IMR-90 (cell line): ENCODE measurements at regions not wholly inside any gene's neighbourhood (a gene's known extent, or its start where the extent isn't known, plus 50 kb on each side); places are given as distances from the start of the nearest gene placed in this dataset.

ENCODE experiments used
- ATAC-seq: fragments of 200-7000 bp; cut with Tn5 transposase; 2 replicates; pipeline ENCODE4 v1.9.1; 2020; ENCODE audit warnings: low read depth, mild to moderate bottlenecking, moderate library complexity
- BruUV-seq: library from RNA; stranded (reverse); fragments of 400-500 nt; replicated peaks from 2 replicates; lab custom pipeline; 2021; lab: Mats Ljungman, UMichigan
- CTCF ChIA-PET: fragments of 300-600 bp; formaldehyde crosslinking; extraction: SDS; loops from one replicate; lab custom pipeline; 2021; ENCODE audit warnings: antibody characterized with exemption; lab: Yijun Ruan, JAX
- POLR2A ChIA-PET: fragments of 300-600 bp; sonication (Branson Sonifier 250); formaldehyde crosslinking; loops from one replicate; lab custom pipeline; 2022; ENCODE audit warnings: antibody characterized with exemption; ENCODE audit not compliant: unreplicated experiment; lab: Charles Lee
- DNase-seq: peaks from one replicate; pipeline ENCODE4 v3.0.0; 2013
- H2AFZ ChIP-seq: replicated peaks from 2 replicates; pipeline ENCODE3; 2013; ENCODE audit warnings: low read length, mild to moderate bottlenecking; ENCODE audit not compliant: poor library complexity
- H2AK5ac ChIP-seq: 2 replicates; pipeline ENCODE4 v1.6.1; 2013; ENCODE audit warnings: low read depth, low read length, inconsistent platforms
- H2AK9ac ChIP-seq: replicated peaks from 2 replicates; pipeline ENCODE3; 2013; ENCODE audit warnings: mild to moderate bottlenecking, low read depth, low read length, moderate library complexity; ENCODE audit not compliant: poor library complexity
- H2BK120ac ChIP-seq: 2 replicates; pipeline ENCODE4 v1.6.1; 2013; ENCODE audit warnings: low read depth, low read length, inconsistent platforms
- H2BK15ac ChIP-seq: 3 replicates; pipeline ENCODE4 v1.6.1; 2013; ENCODE audit warnings: low read depth, low read length, inconsistent platforms
- H2BK20ac ChIP-seq: 2 replicates; pipeline ENCODE4 v1.6.1; 2013; ENCODE audit warnings: low read depth, mild to moderate bottlenecking, inconsistent platforms, low read length, moderate library complexity
- H2BK5ac ChIP-seq: 2 replicates; pipeline ENCODE4 v1.6.1; 2013; ENCODE audit warnings: mild to moderate bottlenecking, low read depth, low read length, inconsistent platforms; ENCODE audit not compliant: poor library complexity, severe bottlenecking
- H3K14ac ChIP-seq: replicated peaks from 2 replicates; pipeline ENCODE4 v1.6.1; 2013; ENCODE audit warnings: low read depth, low read length, inconsistent platforms
- H3K18ac ChIP-seq: 2 replicates; pipeline ENCODE4 v1.6.1; 2013; ENCODE audit warnings: low read depth, low read length, control low read depth
- H3K23ac ChIP-seq: 2 replicates; pipeline ENCODE4 v1.6.1; 2013; ENCODE audit warnings: low read depth, low read length, inconsistent platforms
- H3K27ac ChIP-seq: 2 replicates; pipeline ENCODE4 v1.5.1; 2013; ENCODE audit warnings: mild to moderate bottlenecking, control low read depth, low read length; ENCODE audit not compliant: insufficient read depth
- H3K27me3 ChIP-seq: 2 replicates; pipeline ENCODE4 v1.6.1; 2013; ENCODE audit warnings: low read length; ENCODE audit not compliant: control insufficient read depth, insufficient read depth
- H3K36me3 ChIP-seq: 2 replicates; pipeline ENCODE4 v1.6.1; 2013; ENCODE audit warnings: low read length, mixed read lengths; ENCODE audit not compliant: control insufficient read depth, insufficient read depth
- H3K4ac ChIP-seq: 2 replicates; pipeline ENCODE4 v1.6.1; 2013; ENCODE audit warnings: low read depth, low read length, inconsistent platforms
- H3K4me1 ChIP-seq: 2 replicates; pipeline ENCODE4 v1.6.1; 2013; ENCODE audit warnings: low read length, mixed read lengths; ENCODE audit not compliant: control insufficient read depth, insufficient read depth
- H3K4me2 ChIP-seq: 2 replicates; pipeline ENCODE4 v1.6.1; 2013; ENCODE audit warnings: low read depth, mild to moderate bottlenecking, control low read depth, low read length, moderate library complexity
- H3K4me3 ChIP-seq: 2 replicates; pipeline ENCODE4 v1.5.1; 2013; ENCODE audit warnings: low read depth, mild to moderate bottlenecking, control low read depth, low read length, moderate library complexity; ENCODE audit not compliant: insufficient read depth
- H3K56ac ChIP-seq: 2 replicates; pipeline ENCODE4 v1.6.1; 2013; ENCODE audit warnings: low read length, inconsistent platforms; ENCODE audit not compliant: insufficient read depth; ENCODE audit errors: extremely low read depth
- H3K79me1 ChIP-seq, 2 experiments: 2 replicates each; pipeline ENCODE4 v1.6.1; 2013; ENCODE audit warnings: low read length in 2 of 2, inconsistent platforms in 1 of 2, low read depth in 1 of 2
- H3K9ac ChIP-seq: 2 replicates; pipeline ENCODE4 v1.6.1; 2013; ENCODE audit warnings: low read depth, low read length, control low read depth
- H3K9me1 ChIP-seq: 2 replicates; pipeline ENCODE4 v1.6.1; 2013; ENCODE audit warnings: low read length, inconsistent platforms; ENCODE audit not compliant: insufficient read depth
- H3K9me3 ChIP-seq: 2 replicates; pipeline ENCODE4 v1.6.1; 2013; ENCODE audit warnings: low read length; ENCODE audit not compliant: control insufficient read depth, insufficient read depth
- H4K20me1 ChIP-seq: 2 replicates; pipeline ENCODE4 v1.6.1; 2013; ENCODE audit warnings: low read length, inconsistent platforms; ENCODE audit not compliant: insufficient read depth
- H4K5ac ChIP-seq: 2 replicates; pipeline ENCODE4 v1.6.1; 2013; ENCODE audit warnings: mild to moderate bottlenecking, low read depth, low read length, control low read depth
- H4K8ac ChIP-seq, 2 experiments: 2 replicates each; pipeline ENCODE4 v1.6.1; 2013; ENCODE audit warnings: low read depth in 2 of 2, low read length in 2 of 2, control low read depth in 1 of 2, inconsistent platforms in 1 of 2
- H4K91ac ChIP-seq: 2 replicates; pipeline ENCODE4 v1.6.1; 2013; ENCODE audit warnings: low read depth, low read length, inconsistent platforms; ENCODE audit not compliant: insufficient read depth
- BHLHE40 ChIP-seq: fragments of 150-350 bp; IDR thresholded peaks from 2 replicates; pipeline ENCODE4 v1.6.1; 2016; ENCODE audit warnings: mild to moderate bottlenecking, low read depth, low read length
- CEBPB ChIP-seq: IDR thresholded peaks from 2 replicates; pipeline ENCODE4 v1.6.1; 2012; ENCODE audit warnings: low read depth, low read length, improper control_type of control experiment
- FOS ChIP-seq: fragments of 150-350 bp; IDR thresholded peaks from 2 replicates; pipeline ENCODE4 v1.6.1; 2016; ENCODE audit warnings: low read depth, low read length
- MAFK ChIP-seq: IDR thresholded peaks from 2 replicates; pipeline ENCODE4 v1.6.1; 2012; ENCODE audit warnings: low read depth, low read length, improper control_type of control experiment
- MAZ ChIP-seq: IDR thresholded peaks from 2 replicates; pipeline ENCODE4 v1.6.1; 2012; ENCODE audit warnings: low read depth, mild to moderate bottlenecking, low read length, improper control_type of control experiment, moderate library complexity, borderline replicate concordance
- NFE2L2 ChIP-seq: fragments of 150-350 bp; IDR thresholded peaks from 2 replicates; pipeline ENCODE4 v1.6.1; 2016; ENCODE audit warnings: low read depth, mild to moderate bottlenecking, low read length
- POLR2A ChIP-seq: IDR thresholded peaks from 2 replicates; pipeline ENCODE4 v1.6.1; 2012; ENCODE audit warnings: mild to moderate bottlenecking, low read depth, low read length
- RAD21 ChIP-seq: IDR thresholded peaks from 2 replicates; pipeline ENCODE4 v1.6.1; 2012; ENCODE audit warnings: low read length, improper control_type of control experiment
- RCOR1 ChIP-seq: IDR thresholded peaks from 2 replicates; pipeline ENCODE4 v1.6.1; 2012; ENCODE audit warnings: mild to moderate bottlenecking, low read length, improper control_type of control experiment; ENCODE audit not compliant: insufficient replicate concordance
- SMC3 ChIP-seq: fragments of 150-350 bp; IDR thresholded peaks from 2 replicates; pipeline ENCODE4 v1.6.1; 2016; ENCODE audit warnings: low read depth, mild to moderate bottlenecking, antibody characterized with exemption, low read length, moderate library complexity
- WGBS, 2 experiments: methylation state at CpG; one replicate each; pipeline versions ENCODE4 v1.1.5 to v1.1.7; 2013; ENCODE audit warnings: missing lambda C conversion rate in 2 of 2; ENCODE audit not compliant: insufficient read length in 1 of 2; ENCODE audit errors: extremely low coverage in 2 of 2; 5-methylcytosine and 5-hydroxymethylcytosine counted together
- dilution Hi-C: fragments of 300-500 bp; cut with HindIII; formaldehyde crosslinking; loops from one replicate; pipeline ENCODE4 v1.14.3; 2018; ENCODE audit warnings: low sequenced_read_pairs; ENCODE audit not compliant: unreplicated experiment
- in situ Hi-C: fragments of 300-500 bp; cut with MboI; formaldehyde crosslinking; loops from 3 replicates; pipeline ENCODE4 v1.14.3; 2019; ENCODE audit warnings: low sequenced_read_pairs, inconsistent platforms, mixed read lengths
- intact Hi-C: fragments of 100-400 bp; cut with micrococcal nuclease; formaldehyde crosslinking; loops from 2 replicates; pipeline ENCODE4 v1.10.0; 2022
- TF ChIP-seq, protein P1 (sequence below): conservative IDR thresholded peaks from 2 replicates; pipeline ENCODE4 v1.5.1; 2012; ENCODE audit warnings: mild to moderate bottlenecking, low read depth, low read length, improper control_type of control experiment

GRCh38 chr7:41415471-41416207, 287.3 kb downstream of the INHBA start:
- H3K18ac ChIP-seq: no peak overlapping the region
- no peak overlapping the region for H3K14ac ChIP-seq
- dilution Hi-C loops (no loop called here), intact Hi-C loops (no loop called here), in situ Hi-C loops (no loop called here)
- ChIA-PET POLR2A (interaction anchor here (0.6 kb wide), 1 partner anchor 503 kb away, joined by 3 read pairs; no protein-coding TSS in a partner anchor), CTCF (no interaction called here)
- no TSS peak for BruUV-seq
- H2BK20ac ChIP-seq: no peak overlapping the region
- H4K91ac ChIP-seq: no peak overlapping the region
- H3K4me3 ChIP-seq: no peak overlapping the region
- H4K5ac ChIP-seq: no peak overlapping the region
- no CpG with 5 or more reads among the region's 5 CpGs for WGBS, 2 experiments
- H3K56ac ChIP-seq: no peak overlapping the region
- no peak overlapping the region for H2BK120ac ChIP-seq
- no peaks in the 10 kb centered on the region for H4K20me1 ChIP-seq
- no peaks in the 10 kb centered on the region for H3K9me3 ChIP-seq
- no peak overlapping the region for H2AK5ac ChIP-seq
- no peaks in the 10 kb centered on the region for H3K36me3 ChIP-seq
- no peak overlapping the region for H4K8ac ChIP-seq
- H2BK5ac ChIP-seq: no peak overlapping the region
- ATAC-seq (no peak), DNase-seq (no peak)
- no peaks in the 10 kb centered on the region for H3K27me3 ChIP-seq
- TF ChIP-seq NFE2L2 (no peak), BHLHE40 (no peak), MAFK (no peak), POLR2A (no peak), FOS (no peak), SMC3 (no peak), MAZ (no peak), CEBPB (no peak), RAD21 (no peak), RCOR1 (no peak)
- TF ChIP-seq, protein P1, sequence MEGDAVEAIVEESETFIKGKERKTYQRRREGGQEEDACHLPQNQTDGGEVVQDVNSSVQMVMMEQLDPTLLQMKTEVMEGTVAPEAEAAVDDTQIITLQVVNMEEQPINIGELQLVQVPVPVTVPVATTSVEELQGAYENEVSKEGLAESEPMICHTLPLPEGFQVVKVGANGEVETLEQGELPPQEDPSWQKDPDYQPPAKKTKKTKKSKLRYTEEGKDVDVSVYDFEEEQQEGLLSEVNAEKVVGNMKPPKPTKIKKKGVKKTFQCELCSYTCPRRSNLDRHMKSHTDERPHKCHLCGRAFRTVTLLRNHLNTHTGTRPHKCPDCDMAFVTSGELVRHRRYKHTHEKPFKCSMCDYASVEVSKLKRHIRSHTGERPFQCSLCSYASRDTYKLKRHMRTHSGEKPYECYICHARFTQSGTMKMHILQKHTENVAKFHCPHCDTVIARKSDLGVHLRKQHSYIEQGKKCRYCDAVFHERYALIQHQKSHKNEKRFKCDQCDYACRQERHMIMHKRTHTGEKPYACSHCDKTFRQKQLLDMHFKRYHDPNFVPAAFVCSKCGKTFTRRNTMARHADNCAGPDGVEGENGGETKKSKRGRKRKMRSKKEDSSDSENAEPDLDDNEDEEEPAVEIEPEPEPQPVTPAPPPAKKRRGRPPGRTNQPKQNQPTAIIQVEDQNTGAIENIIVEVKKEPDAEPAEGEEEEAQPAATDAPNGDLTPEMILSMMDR: no peak
- no peak overlapping the region for H2AK9ac ChIP-seq
- H3K23ac ChIP-seq: no peak overlapping the region
- no peaks in the 10 kb centered on the region for H3K79me1 ChIP-seq
- H2BK15ac ChIP-seq: no peak overlapping the region
- H3K4me1 ChIP-seq: no peaks in the 10 kb centered on the region
- no peak overlapping the region for H3K4me2 ChIP-seq
- H3K9ac ChIP-seq: no peak overlapping the region
- H3K9me1 ChIP-seq: no peaks in the 10 kb centered on the region
- H3K4ac ChIP-seq: no peak overlapping the region
- H3K27ac ChIP-seq: no peak overlapping the region
- no peak overlapping the region for H2AFZ ChIP-seq
